Mammary epithelial cell (primary cell): ENCODE measurements at regions not wholly inside any gene's neighbourhood (a gene's known extent, or its start where the extent isn't known, plus 50 kb on each side); places are given as distances from the start of the nearest gene placed in this dataset.

ENCODE experiments used
- CTCF ChIP-seq, 2 donors: IDR thresholded peaks in 1 of 2; conservative IDR thresholded peaks in 1 of 2; 2 replicates each; pipeline ENCODE4 v1.5.1; 2011 to 2012; ENCODE audit warnings: inconsistent platforms in 2 of 2, low read length in 2 of 2, mild to moderate bottlenecking in 2 of 2, control low read depth in 1 of 2, low read depth in 1 of 2; ENCODE audit not compliant: insufficient read depth in 1 of 2; ENCODE audit errors: extremely low read depth in 1 of 2
- EZH2 ChIP-seq: IDR thresholded peaks from 2 replicates; pipeline ENCODE4 v1.6.1; 2012; ENCODE audit warnings: low read length, inconsistent platforms, borderline replicate concordance

- TF ChIP-seq CTCF (conservative IDR thresholded peaks at IDR 0.05 in 1 of 2, IDR thresholded peaks at IDR 0.05 in 1 of 2; ENCODE audit: extremely low read depth in 1 of 2, insufficient read depth in 1 of 2, low read depth in 1 of 2, low read length in 2 of 2), result no peak
- no peak for TF ChIP-seq EZH2
Measured at GRCh38 chr15:70237626-70238025, 139.9 kb upstream of the TLE3 start.
